Activated CD8-positive, alpha-beta memory T cell treated with anti-CD3 and anti-CD28 coated beads, Interleukin-2, amount 50 U/mL, for 48 hours (primary cell): ENCODE measurements at regions not wholly inside any gene's neighbourhood (a gene's known extent, or its start where the extent isn't known, plus 50 kb on each side); places are given as distances from the start of the nearest gene placed in this dataset.
"Not testable (repeated sequence)": the region's sequence is repeated elsewhere in the genome, so short reads cannot be mapped to it uniquely, and the experiment has no call there.

Source experiments
- DNase-seq: peaks from one replicate; pipeline ENCODE4 v3.0.0-alpha.2; 2020

GRCh38 chr4:60938181-60938580 is 261.9 kb upstream of the ADGRL3 start:
- no peak for DNase-seq

- DNase-seq: no peak
Observed at GRCh38 chr4:60938621-60939020, 261.5 kb upstream of the ADGRL3 start.

- no peak for DNase-seq
Observed at GRCh38 chr4:60944060-60944459, 256.1 kb upstream of the ADGRL3 start.

GRCh38 chr4:60945641-60946040 is 254.5 kb upstream of the ADGRL3 start:
- no peak for DNase-seq

- no peak for DNase-seq
Observed at GRCh38 chr4:60948008-60948407, 252.1 kb upstream of the ADGRL3 start.

- DNase-seq: no peak
Observed at GRCh38 chr4:60952921-60953320, 247.2 kb upstream of the ADGRL3 start.

- DNase-seq: no peak
Observed at GRCh38 chr4:60953826-60954225, 246.3 kb upstream of the ADGRL3 start.

- DNase-seq: no peak
Observed at GRCh38 chr4:60962286-60962685, 237.8 kb upstream of the ADGRL3 start.

GRCh38 chr4:60981534-60981933 is 218.6 kb upstream of the ADGRL3 start:
- DNase-seq: no peak

GRCh38 chr4:60989141-60989540 is 211.0 kb upstream of the ADGRL3 start:
- DNase-seq: no peak

- no peak for DNase-seq
Observed at GRCh38 chr4:60992037-60992436, 208.1 kb upstream of the ADGRL3 start.

- no peak for DNase-seq
Observed at GRCh38 chr4:61003301-61003700, 196.8 kb upstream of the ADGRL3 start.

GRCh38 chr4:61004651-61005170 is 195.4 kb upstream of the ADGRL3 start:
- no peak for DNase-seq

GRCh38 chr4:61011051-61011450 is 189.1 kb upstream of the ADGRL3 start:
- DNase-seq: no peak

GRCh38 chr4:61011936-61012335 is 188.2 kb upstream of the ADGRL3 start:
- not testable (repeated sequence) for DNase-seq

GRCh38 chr4:61024610-61025009 is 175.5 kb upstream of the ADGRL3 start:
- no peak for DNase-seq

GRCh38 chr4:61027939-61028338 is 172.2 kb upstream of the ADGRL3 start:
- no peak for DNase-seq

- DNase-seq: no peak
Observed at GRCh38 chr4:61036071-61036684, 163.9 kb upstream of the ADGRL3 start.

GRCh38 chr4:61041527-61041926 is 158.6 kb upstream of the ADGRL3 start:
- no peak for DNase-seq

- no peak for DNase-seq
Observed at GRCh38 chr4:61044837-61045236, 155.3 kb upstream of the ADGRL3 start.

- DNase-seq: no peak
Observed at GRCh38 chr4:61049018-61049417, 151.1 kb upstream of the ADGRL3 start.

GRCh38 chr4:61067381-61067780 is 132.7 kb upstream of the ADGRL3 start:
- DNase-seq: no peak

GRCh38 chr4:61068060-61068459 is 132.1 kb upstream of the ADGRL3 start:
- DNase-seq: no peak

- no peak for DNase-seq
Observed at GRCh38 chr4:61068745-61069144, 131.4 kb upstream of the ADGRL3 start.

- no peak for DNase-seq
Observed at GRCh38 chr4:61070269-61070668, 129.9 kb upstream of the ADGRL3 start.
